Panc1 (cell line): ENCODE measurements at regions not wholly inside any gene's neighbourhood (a gene's known extent, or its start where the extent isn't known, plus 50 kb on each side); places are given as distances from the start of the nearest gene placed in this dataset.

Experiments used
- ATAC-seq: fragments of 200-7000 bp; cut with Tn5 transposase; 2 replicates; pipeline ENCODE4 v1.9.1; 2020; ENCODE audit warnings: mild to moderate bottlenecking, moderate library complexity
- BruUV-seq: library from RNA; stranded (reverse); fragments of 400-500 nt; replicated peaks from 2 replicates; lab custom pipeline; 2021; lab: Mats Ljungman, UMichigan
- CTCF ChIA-PET: fragments of 300-600 bp; sonication (Branson Sonifier 250); formaldehyde crosslinking; loops from one replicate; lab custom pipeline; 2022; ENCODE audit warnings: antibody characterized with exemption; lab: Charles Lee
- POLR2A ChIA-PET: fragments of 300-600 bp; sonication (Branson Sonifier 250); formaldehyde crosslinking; loops from one replicate; lab custom pipeline; 2022; ENCODE audit warnings: antibody characterized with exemption; lab: Charles Lee
- DNase-seq: peaks from one replicate; pipeline ENCODE4 v3.0.0-alpha.2; 2010; ENCODE audit warnings: low read depth, low spot score
- H3K27ac ChIP-seq: 2 replicates; pipeline ENCODE4 v1.5.1; 2011; ENCODE audit warnings: mild to moderate bottlenecking, low read length, inconsistent platforms
- H3K27me3 ChIP-seq: fragments of 200-500 bp; sonication (Bioruptor generic); 2 replicates; pipeline ENCODE4 v1.6.0; 2014; ENCODE audit warnings: low read length, inconsistent platforms; ENCODE audit not compliant: control insufficient read depth, insufficient read depth
- H3K36me3 ChIP-seq: fragments of 200-500 bp; sonication (Bioruptor generic); 2 replicates; pipeline ENCODE4 v1.5.1; 2014; ENCODE audit warnings: inconsistent platforms, mild to moderate bottlenecking, low read length, moderate library complexity; ENCODE audit not compliant: control insufficient read depth, insufficient read depth
- H3K4me1 ChIP-seq: 2 replicates; pipeline ENCODE4 v1.5.1; 2011; ENCODE audit warnings: inconsistent platforms, mild to moderate bottlenecking, low read length, moderate library complexity; ENCODE audit not compliant: control insufficient read depth, insufficient read depth
- H3K4me3 ChIP-seq, 2 experiments: 2 replicates each; pipeline ENCODE4 v1.5.1; 2011 to 2012; ENCODE audit warnings: low read depth in 2 of 2, low read length in 2 of 2, mild to moderate bottlenecking in 2 of 2, inconsistent platforms in 1 of 2, moderate library complexity in 1 of 2
- H3K9me3 ChIP-seq: fragments of 200-500 bp; sonication (Bioruptor generic); 2 replicates; pipeline ENCODE4 v1.5.1; 2014; ENCODE audit warnings: low read depth, mild to moderate bottlenecking, inconsistent platforms, low read length, moderate library complexity; ENCODE audit not compliant: control insufficient read depth, insufficient read depth
- POLR2AphosphoS5 ChIP-seq: IDR thresholded peaks from 2 replicates; pipeline ENCODE4 v1.6.1; 2012; ENCODE audit warnings: mild to moderate bottlenecking, low read depth, low read length, moderate library complexity
- SIN3A ChIP-seq: IDR thresholded peaks from 2 replicates; pipeline ENCODE4 v1.6.1; 2012; ENCODE audit warnings: low read depth, mild to moderate bottlenecking, low read length, moderate library complexity, borderline replicate concordance; ENCODE audit not compliant: insufficient read depth
- TCF7L2 ChIP-seq: IDR thresholded peaks from 2 replicates; pipeline ENCODE4 v1.6.1; 2011; ENCODE audit warnings: mild to moderate bottlenecking, low read depth, low read length, inconsistent platforms
- in situ Hi-C: cut with HindIII; loops from 2 replicates; pipeline ENCODE4 v1.10.0; 2016; ENCODE audit warnings: low sequenced_read_pairs, low pct_unique_long_range_greater_than_20kb
- intact Hi-C: fragments of 100-400 bp; cut with micrococcal nuclease; formaldehyde crosslinking; loops from one replicate; pipeline ENCODE4 v1.10.0; 2022; ENCODE audit not compliant: unreplicated experiment
- TF ChIP-seq, protein P1 (sequence below): fragments of 450-650 bp; IDR thresholded peaks from 2 replicates; pipeline ENCODE4 v1.5.1; 2017; ENCODE audit warnings: mild to moderate bottlenecking
- TF ChIP-seq, protein P2 (sequence below), 2 experiments: IDR thresholded peaks; 2 replicates each; pipeline ENCODE4 v1.6.1; 2011 to 2012; ENCODE audit warnings: low read depth in 2 of 2, control low read depth in 1 of 2, low read length in 1 of 2, mild to moderate bottlenecking in 1 of 2, moderate library complexity in 1 of 2; ENCODE audit not compliant: insufficient read depth in 1 of 2

DNA sequence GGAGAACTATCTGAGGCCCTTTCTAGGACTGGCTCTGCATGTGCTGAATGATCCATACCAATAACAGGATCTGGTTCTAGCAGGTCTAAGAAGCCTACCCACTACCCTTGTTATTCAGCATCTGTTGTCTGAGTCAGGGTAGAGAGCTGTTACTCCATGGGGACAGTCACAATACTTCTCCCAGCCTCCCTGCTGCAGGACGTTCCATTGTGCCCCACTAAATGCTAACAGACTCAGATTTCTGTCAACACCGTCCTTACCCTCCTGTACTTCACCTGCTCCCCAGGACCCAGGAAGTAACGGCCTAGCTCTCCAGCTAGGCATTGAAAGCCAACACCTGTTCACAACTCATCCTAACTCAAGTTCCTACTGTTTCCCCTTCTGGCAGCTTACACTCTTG lies 719.7 kb upstream of the ID2 start:
- Histone ChIP-seq H3K27ac (no peak overlapping the region), H3K4me1 (no peaks in the 10 kb centered on the region), H3K4me3 (no peak overlapping the region), H3K9me3 (no peaks in the 10 kb centered on the region), H3K27me3 (no peaks in the 10 kb centered on the region), H3K36me3 (no peaks in the 10 kb centered on the region)
- intact Hi-C loops = no loop called here
- ChIA-PET CTCF (no interaction called here), POLR2A (no interaction called here)
- DNase-seq (no peak), ATAC-seq (no peak)
- no TSS peak for BruUV-seq
- TF ChIP-seq POLR2AphosphoS5 (no peak), SIN3A (no peak), TCF7L2 (no peak)
- TF ChIP-seq, protein P1, sequence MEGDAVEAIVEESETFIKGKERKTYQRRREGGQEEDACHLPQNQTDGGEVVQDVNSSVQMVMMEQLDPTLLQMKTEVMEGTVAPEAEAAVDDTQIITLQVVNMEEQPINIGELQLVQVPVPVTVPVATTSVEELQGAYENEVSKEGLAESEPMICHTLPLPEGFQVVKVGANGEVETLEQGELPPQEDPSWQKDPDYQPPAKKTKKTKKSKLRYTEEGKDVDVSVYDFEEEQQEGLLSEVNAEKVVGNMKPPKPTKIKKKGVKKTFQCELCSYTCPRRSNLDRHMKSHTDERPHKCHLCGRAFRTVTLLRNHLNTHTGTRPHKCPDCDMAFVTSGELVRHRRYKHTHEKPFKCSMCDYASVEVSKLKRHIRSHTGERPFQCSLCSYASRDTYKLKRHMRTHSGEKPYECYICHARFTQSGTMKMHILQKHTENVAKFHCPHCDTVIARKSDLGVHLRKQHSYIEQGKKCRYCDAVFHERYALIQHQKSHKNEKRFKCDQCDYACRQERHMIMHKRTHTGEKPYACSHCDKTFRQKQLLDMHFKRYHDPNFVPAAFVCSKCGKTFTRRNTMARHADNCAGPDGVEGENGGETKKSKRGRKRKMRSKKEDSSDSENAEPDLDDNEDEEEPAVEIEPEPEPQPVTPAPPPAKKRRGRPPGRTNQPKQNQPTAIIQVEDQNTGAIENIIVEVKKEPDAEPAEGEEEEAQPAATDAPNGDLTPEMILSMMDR = no peak
- TF ChIP-seq, protein P2, sequence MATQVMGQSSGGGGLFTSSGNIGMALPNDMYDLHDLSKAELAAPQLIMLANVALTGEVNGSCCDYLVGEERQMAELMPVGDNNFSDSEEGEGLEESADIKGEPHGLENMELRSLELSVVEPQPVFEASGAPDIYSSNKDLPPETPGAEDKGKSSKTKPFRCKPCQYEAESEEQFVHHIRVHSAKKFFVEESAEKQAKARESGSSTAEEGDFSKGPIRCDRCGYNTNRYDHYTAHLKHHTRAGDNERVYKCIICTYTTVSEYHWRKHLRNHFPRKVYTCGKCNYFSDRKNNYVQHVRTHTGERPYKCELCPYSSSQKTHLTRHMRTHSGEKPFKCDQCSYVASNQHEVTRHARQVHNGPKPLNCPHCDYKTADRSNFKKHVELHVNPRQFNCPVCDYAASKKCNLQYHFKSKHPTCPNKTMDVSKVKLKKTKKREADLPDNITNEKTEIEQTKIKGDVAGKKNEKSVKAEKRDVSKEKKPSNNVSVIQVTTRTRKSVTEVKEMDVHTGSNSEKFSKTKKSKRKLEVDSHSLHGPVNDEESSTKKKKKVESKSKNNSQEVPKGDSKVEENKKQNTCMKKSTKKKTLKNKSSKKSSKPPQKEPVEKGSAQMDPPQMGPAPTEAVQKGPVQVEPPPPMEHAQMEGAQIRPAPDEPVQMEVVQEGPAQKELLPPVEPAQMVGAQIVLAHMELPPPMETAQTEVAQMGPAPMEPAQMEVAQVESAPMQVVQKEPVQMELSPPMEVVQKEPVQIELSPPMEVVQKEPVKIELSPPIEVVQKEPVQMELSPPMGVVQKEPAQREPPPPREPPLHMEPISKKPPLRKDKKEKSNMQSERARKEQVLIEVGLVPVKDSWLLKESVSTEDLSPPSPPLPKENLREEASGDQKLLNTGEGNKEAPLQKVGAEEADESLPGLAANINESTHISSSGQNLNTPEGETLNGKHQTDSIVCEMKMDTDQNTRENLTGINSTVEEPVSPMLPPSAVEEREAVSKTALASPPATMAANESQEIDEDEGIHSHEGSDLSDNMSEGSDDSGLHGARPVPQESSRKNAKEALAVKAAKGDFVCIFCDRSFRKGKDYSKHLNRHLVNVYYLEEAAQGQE (IDR thresholded peaks at IDR 0.05; ENCODE audit: insufficient read depth in 1 of 2, low read depth in 2 of 2, low read length in 1 of 2) = no peak
- in situ Hi-C loops = no loop called here

DNA sequence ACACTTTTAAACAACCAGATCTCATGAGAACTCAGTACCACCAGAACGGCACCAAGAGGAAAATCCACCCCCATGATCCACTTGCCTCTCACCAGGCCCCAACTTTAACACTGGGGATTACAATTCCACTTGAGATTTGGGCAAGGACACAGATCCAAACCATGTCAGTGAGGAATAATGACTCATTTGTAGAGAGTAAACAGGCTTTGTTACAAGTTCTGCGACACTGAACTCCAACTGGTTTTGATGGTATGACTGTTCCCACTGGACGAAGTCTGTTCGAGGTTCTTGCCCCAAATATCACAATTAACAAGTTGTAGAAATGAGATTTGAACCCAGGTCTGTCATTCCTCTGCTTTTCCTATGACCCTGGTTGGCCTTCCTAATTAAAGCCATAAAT lies 718.1 kb upstream of the ID2 start:
- Histone ChIP-seq H3K4me3 (no peak overlapping the region), H3K27me3 (no peaks in the 10 kb centered on the region), H3K27ac (no peak overlapping the region), H3K4me1 (no peaks in the 10 kb centered on the region), H3K9me3 (no peaks in the 10 kb centered on the region), H3K36me3 (no peaks in the 10 kb centered on the region)
- ATAC-seq (no peak), DNase-seq (no peak)
- TF ChIP-seq POLR2AphosphoS5 (no peak), SIN3A (no peak), TCF7L2 (no peak)
- TF ChIP-seq, protein P2 (IDR thresholded peaks at IDR 0.05; ENCODE audit: insufficient read depth in 1 of 2, low read depth in 2 of 2, low read length in 1 of 2) = no peak
- TF ChIP-seq, protein P1 = no peak
- BruUV-seq = no TSS peak
- in situ Hi-C loops = no loop called here
- intact Hi-C loops = no loop called here
- ChIA-PET CTCF (no interaction called here), POLR2A (no interaction called here)
